GM12872 (cell line): ENCODE measurements at regions not wholly inside any gene's neighbourhood (a gene's known extent, or its start where the extent isn't known, plus 50 kb on each side); places are given as distances from the start of the nearest gene placed in this dataset.
A peak's percentile ranks its signal among the peaks of the same experiment; 100 is the strongest.

Experiments used
- CTCF ChIP-seq: IDR thresholded peaks from 3 replicates; pipeline ENCODE4 v1.5.1; 2011; ENCODE audit warnings: low read depth, mild to moderate bottlenecking, low read length, moderate library complexity; ENCODE audit not compliant: insufficient read depth

- no peak for TF ChIP-seq CTCF
These were observed 123.1 kb upstream of the NDUFV2 start for GRCh38 chr18:8979258-8979988.

- TF ChIP-seq CTCF, result no peak
These were observed 122.0 kb upstream of the NDUFV2 start for GRCh38 chr18:8980496-8980895.

GRCh38 chr18:8980918-8981317 lies 121.6 kb upstream of the NDUFV2 start:
- no peak for TF ChIP-seq CTCF

DNA sequence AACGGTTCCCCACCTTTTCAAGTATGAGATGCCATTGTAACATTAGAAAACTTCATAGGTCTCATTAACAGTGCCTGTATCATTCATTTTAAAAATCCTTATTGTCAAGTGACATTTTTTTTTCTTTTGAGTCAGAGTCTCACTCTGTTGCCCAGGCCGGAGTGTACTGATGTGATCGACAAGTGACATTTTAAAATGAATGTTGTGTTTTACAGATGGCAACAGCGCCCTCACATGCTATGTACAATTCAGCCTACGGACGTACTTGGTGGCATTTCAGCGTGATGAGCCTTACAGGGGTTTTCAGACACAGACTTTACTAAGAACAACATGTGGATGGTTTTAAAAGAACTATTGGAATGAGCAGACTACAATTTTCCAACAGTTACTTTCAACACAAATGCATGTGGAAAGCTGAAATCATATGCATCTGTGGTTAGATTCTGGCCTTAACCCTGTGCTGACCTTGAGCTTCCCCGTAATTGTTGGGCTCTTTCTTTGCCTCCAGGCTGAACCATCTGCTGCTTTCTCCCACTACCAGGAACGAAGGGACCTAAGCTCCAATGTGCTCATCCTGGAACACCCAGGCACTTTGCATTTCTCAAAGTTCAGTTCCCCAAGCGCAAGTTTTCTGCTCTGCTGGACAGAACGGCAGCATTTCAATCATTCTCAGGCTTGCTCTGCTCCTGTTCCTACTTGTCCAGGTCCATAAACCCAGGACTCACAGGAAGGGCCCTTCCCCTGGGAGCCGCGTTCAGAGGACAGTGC lies 119.9 kb upstream of the NDUFV2 start:
- peak; percentile 28; the same call in 1 of the 3 replicates for TF ChIP-seq CTCF

DNA sequence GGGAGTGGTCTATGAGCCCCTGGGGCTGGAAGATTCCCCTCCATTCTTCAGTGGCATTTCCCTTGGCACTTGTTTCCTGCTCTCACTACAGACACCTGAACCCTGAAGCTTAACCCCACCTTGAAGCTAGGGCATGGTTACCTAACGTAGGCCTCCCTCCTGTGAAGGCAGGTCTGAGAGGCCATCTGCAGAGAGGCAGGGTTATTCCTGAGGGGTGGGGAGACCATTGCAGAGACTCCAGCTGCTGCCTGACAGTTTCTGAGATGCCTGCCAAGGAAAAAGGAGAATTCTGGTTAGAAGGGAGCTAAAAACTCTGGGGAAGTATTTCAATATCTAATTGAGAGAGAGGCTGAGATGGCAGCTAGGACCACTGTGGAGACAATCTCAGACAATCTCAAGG lies 119.3 kb upstream of the NDUFV2 start:
- TF ChIP-seq CTCF, result no peak

GRCh38 chr18:8984131-8984721 lies 118.3 kb upstream of the NDUFV2 start:
- TF ChIP-seq CTCF, result no peak

DNA sequence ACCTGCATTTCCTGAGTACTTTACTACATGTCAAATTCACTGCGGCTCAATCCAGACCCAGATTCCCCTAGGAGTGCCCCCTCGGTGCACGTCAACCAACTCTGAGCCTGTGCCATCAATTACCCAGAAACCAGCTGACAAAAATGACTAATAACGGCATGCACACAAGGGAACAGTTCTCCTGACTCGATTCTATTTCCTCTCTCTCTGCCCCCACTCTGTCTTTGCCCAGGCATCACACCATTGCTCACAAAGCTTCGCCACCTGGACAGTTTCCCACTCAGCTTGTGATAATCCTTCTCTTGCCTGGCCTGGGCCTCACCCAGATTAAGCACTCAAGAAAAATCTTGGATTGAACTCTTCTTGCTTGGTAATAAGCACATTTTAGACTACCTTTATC lies 115.3 kb upstream of the NDUFV2 start:
- TF ChIP-seq CTCF, result no peak
